ENCODE measurements at regions not wholly inside any gene's neighbourhood (a gene's known extent, or its start where the extent isn't known, plus 50 kb on each side); places are given as distances from the start of the nearest gene placed in this dataset.

GRCh38 chr18:71846716-71847115 lies 697.4 kb downstream of the CBLN2 start:
- Mint-ChIP-seq H3K27ac (peak overlapping the region in 1 of 6 donors; percentile 33), H3K4me1 (no peaks in the 10 kb centered on the region), H3K27me3 (no peaks in the 10 kb centered on the region), H3K36me3 (no peaks in the 10 kb centered on the region), H3K9me3 (peaks cover 4 to 26% (median 14%) of the 10 kb centered on the region in 7 donors), H3K4me3 (no peak overlapping the region)
- DNase-seq (no peak), ATAC-seq (ENCODE audit: low read depth in 2 of 2) (no peak)

GRCh38 chr18:71844814-71845213 lies 699.3 kb downstream of the CBLN2 start:
- Mint-ChIP-seq H3K36me3 (no peaks in the 10 kb centered on the region), H3K4me3 (no peak overlapping the region), H3K27ac (no peak overlapping the region), H3K4me1 (no peaks in the 10 kb centered on the region), H3K27me3 (no peaks in the 10 kb centered on the region), H3K9me3 (peaks cover 1 to 17% (median 10%) of the 10 kb centered on the region in 7 donors)
- no peak for ATAC-seq (ENCODE audit: low read depth in 2 of 2)
- no peak for DNase-seq

GRCh38 chr18:71842666-71843065 lies 701.5 kb downstream of the CBLN2 start:
- ATAC-seq (ENCODE audit: low read depth in 2 of 2), result no peak
- no peak overlapping the region for H3K27ac Mint-ChIP-seq
- no peaks in the 10 kb centered on the region for H3K36me3 Mint-ChIP-seq
- no peaks in the 10 kb centered on the region for H3K4me1 Mint-ChIP-seq
- no peak overlapping the region for H3K4me3 Mint-ChIP-seq
- no peak for DNase-seq
- H3K9me3 Mint-ChIP-seq, result peaks cover 0 to 9% (median 4%) of the 10 kb centered on the region in 7 donors
- no peaks in the 10 kb centered on the region for H3K27me3 Mint-ChIP-seq

GRCh38 chr18:71837547-71837946 lies 706.6 kb downstream of the CBLN2 start:
- Mint-ChIP-seq H3K9me3 (peaks cover 0 to 8% (median 2%) of the 10 kb centered on the region in 7 donors), H3K27me3 (no peaks in the 10 kb centered on the region), H3K4me3 (peak overlapping the region in 1 of 8 donors; percentile 60), H3K27ac (peak overlapping the region in 1 of 6 donors; percentile 54), H3K36me3 (no peaks in the 10 kb centered on the region), H3K4me1 (no peaks in the 10 kb centered on the region)
- no peak for DNase-seq
- no peak for ATAC-seq (ENCODE audit: low read depth in 2 of 2)

GRCh38 chr18:71832946-71833617 lies 711.1 kb downstream of the CBLN2 start:
- Mint-ChIP-seq H3K36me3 (no peaks in the 10 kb centered on the region), H3K27me3 (no peaks in the 10 kb centered on the region), H3K9me3 (peaks cover 0 to 8% (median 2%) of the 10 kb centered on the region in 7 donors), H3K27ac (peak overlapping the region in 1 of 6 donors; percentile 69), H3K4me3 (no peak overlapping the region), H3K4me1 (no peaks in the 10 kb centered on the region)
- ATAC-seq (ENCODE audit: low read depth in 2 of 2) (no peak), DNase-seq (no peak)

- Mint-ChIP-seq H3K27me3 (no peaks in the 10 kb centered on the region), H3K4me1 (no peaks in the 10 kb centered on the region), H3K27ac (no peak overlapping the region), H3K4me3 (no peak overlapping the region), H3K36me3 (no peaks in the 10 kb centered on the region), H3K9me3 (peaks cover 0 to 11% (median 2%) of the 10 kb centered on the region in 7 donors)
- ATAC-seq (ENCODE audit: low read depth in 2 of 2) (no peak), DNase-seq (no peak)
Measured at GRCh38 chr18:71831039-71831438, 713.1 kb downstream of the CBLN2 start.

GRCh38 chr18:71827301-71827700 lies 716.8 kb downstream of the CBLN2 start:
- H3K9me3 Mint-ChIP-seq, result peaks cover 0 to 23% (median 1%) of the 10 kb centered on the region in 7 donors
- no peak overlapping the region for H3K4me3 Mint-ChIP-seq
- no peak overlapping the region for H3K27ac Mint-ChIP-seq
- H3K36me3 Mint-ChIP-seq, result no peaks in the 10 kb centered on the region
- H3K27me3 Mint-ChIP-seq, result no peaks in the 10 kb centered on the region
- DNase-seq (no peak), ATAC-seq (ENCODE audit: low read depth in 2 of 2) (no peak)
- no peaks in the 10 kb centered on the region for H3K4me1 Mint-ChIP-seq

GRCh38 chr18:71815305-71815704 lies 728.8 kb downstream of the CBLN2 start:
- DNase-seq, result no peak
- ATAC-seq (ENCODE audit: low read depth in 2 of 2), result no peak
- no peaks in the 10 kb centered on the region for H3K27me3 Mint-ChIP-seq
- no peaks in the 10 kb centered on the region for H3K36me3 Mint-ChIP-seq
- no peaks in the 10 kb centered on the region for H3K4me1 Mint-ChIP-seq
- no peak overlapping the region for H3K4me3 Mint-ChIP-seq
- no peak overlapping the region for H3K27ac Mint-ChIP-seq
- H3K9me3 Mint-ChIP-seq, result peaks cover 0 to 4% (median 2%) of the 10 kb centered on the region in 7 donors

- H3K27ac Mint-ChIP-seq, result no peak overlapping the region
- no peaks in the 10 kb centered on the region for H3K27me3 Mint-ChIP-seq
- H3K36me3 Mint-ChIP-seq, result no peaks in the 10 kb centered on the region
- H3K4me1 Mint-ChIP-seq, result no peaks in the 10 kb centered on the region
- peaks cover 0 to 5% (median 3%) of the 10 kb centered on the region in 7 donors for H3K9me3 Mint-ChIP-seq
- DNase-seq, result no peak
- no peak overlapping the region for H3K4me3 Mint-ChIP-seq
- no peak for ATAC-seq (ENCODE audit: low read depth in 2 of 2)
Measured at GRCh38 chr18:71809711-71810110, 734.4 kb downstream of the CBLN2 start.

- Mint-ChIP-seq H3K4me1 (no peaks in the 10 kb centered on the region), H3K36me3 (no peaks in the 10 kb centered on the region), H3K4me3 (no peak overlapping the region), H3K27me3 (no peaks in the 10 kb centered on the region), H3K9me3 (peaks cover 0 to 7% (median 4%) of the 10 kb centered on the region in 7 donors), H3K27ac (no peak overlapping the region)
- no peak for DNase-seq
- no peak for ATAC-seq (ENCODE audit: low read depth in 2 of 2)
Measured at GRCh38 chr18:71808616-71809015, 735.5 kb downstream of the CBLN2 start.

- DNase-seq, result no peak
- H3K9me3 Mint-ChIP-seq, result peaks cover 0 to 5% (median 4%) of the 10 kb centered on the region in 7 donors
- no peak overlapping the region for H3K27ac Mint-ChIP-seq
- no peaks in the 10 kb centered on the region for H3K4me1 Mint-ChIP-seq
- H3K36me3 Mint-ChIP-seq, result no peaks in the 10 kb centered on the region
- H3K27me3 Mint-ChIP-seq, result no peaks in the 10 kb centered on the region
- ATAC-seq (ENCODE audit: low read depth in 2 of 2), result no peak
- H3K4me3 Mint-ChIP-seq, result no peak overlapping the region
Measured at GRCh38 chr18:71807586-71807985, 736.6 kb downstream of the CBLN2 start.

- ATAC-seq (ENCODE audit: low read depth in 2 of 2), result no peak
- no peaks in the 10 kb centered on the region for H3K36me3 Mint-ChIP-seq
- peaks cover 0 to 4% (median 0%) of the 10 kb centered on the region in 7 donors for H3K9me3 Mint-ChIP-seq
- H3K27me3 Mint-ChIP-seq, result no peaks in the 10 kb centered on the region
- no peaks in the 10 kb centered on the region for H3K4me1 Mint-ChIP-seq
- peak overlapping the region in 1 of 6 donors; percentile 18 for H3K27ac Mint-ChIP-seq
- H3K4me3 Mint-ChIP-seq, result no peak overlapping the region
- DNase-seq, result no peak
Measured at GRCh38 chr18:71798986-71799673, 745.0 kb downstream of the CBLN2 start.

GRCh38 chr18:71797554-71797953 lies 746.6 kb downstream of the CBLN2 start:
- Mint-ChIP-seq H3K9me3 (peaks cover 0 to 2% (median 0%) of the 10 kb centered on the region in 7 donors), H3K27me3 (no peaks in the 10 kb centered on the region), H3K27ac (no peak overlapping the region), H3K36me3 (no peaks in the 10 kb centered on the region), H3K4me1 (no peaks in the 10 kb centered on the region), H3K4me3 (no peak overlapping the region)
- ATAC-seq (ENCODE audit: low read depth in 2 of 2) (no peak), DNase-seq (no peak)

- no peak for DNase-seq
Measured at GRCh38 chr18:71784777-71785176, 759.4 kb downstream of the CBLN2 start.

More at GRCh38 chr18:71784777-71785176, 759.4 kb downstream of the CBLN2 start:
- H3K4me1 Mint-ChIP-seq, result no peaks in the 10 kb centered on the region
- peaks cover 0 to 5% (median 0%) of the 10 kb centered on the region in 7 donors for H3K9me3 Mint-ChIP-seq
- H3K36me3 Mint-ChIP-seq, result no peaks in the 10 kb centered on the region
- ATAC-seq (ENCODE audit: low read depth in 2 of 2), result no peak
- H3K4me3 Mint-ChIP-seq, result no peak overlapping the region
- H3K27me3 Mint-ChIP-seq, result no peaks in the 10 kb centered on the region
- no peak overlapping the region for H3K27ac Mint-ChIP-seq
